ENCODE measurements at regions not wholly inside any gene's neighbourhood (a gene's known extent, or its start where the extent isn't known, plus 50 kb on each side); places are given as distances from the start of the nearest gene placed in this dataset.

DNA sequence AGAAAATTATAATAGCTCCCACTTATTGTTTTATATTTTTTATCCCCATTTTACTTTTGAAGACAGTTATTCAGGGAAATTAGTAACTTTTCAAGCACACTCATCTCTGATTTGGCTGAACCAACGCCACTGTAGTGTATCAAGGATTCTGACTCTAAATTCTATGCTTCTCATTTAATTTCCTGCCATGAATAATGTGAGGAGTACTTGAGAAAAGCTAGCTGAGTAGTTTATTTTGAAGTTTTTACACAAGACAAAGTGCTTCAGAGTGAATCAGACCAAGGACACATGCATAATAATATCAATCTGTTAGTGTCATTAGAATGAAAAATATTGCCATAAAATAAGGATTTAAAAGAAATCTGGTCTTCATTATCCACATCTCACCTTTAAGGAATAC lies 329.9 kb downstream of the SLITRK6 start:
- no peak for DNase-seq (ENCODE audit: low spot score)

DNA sequence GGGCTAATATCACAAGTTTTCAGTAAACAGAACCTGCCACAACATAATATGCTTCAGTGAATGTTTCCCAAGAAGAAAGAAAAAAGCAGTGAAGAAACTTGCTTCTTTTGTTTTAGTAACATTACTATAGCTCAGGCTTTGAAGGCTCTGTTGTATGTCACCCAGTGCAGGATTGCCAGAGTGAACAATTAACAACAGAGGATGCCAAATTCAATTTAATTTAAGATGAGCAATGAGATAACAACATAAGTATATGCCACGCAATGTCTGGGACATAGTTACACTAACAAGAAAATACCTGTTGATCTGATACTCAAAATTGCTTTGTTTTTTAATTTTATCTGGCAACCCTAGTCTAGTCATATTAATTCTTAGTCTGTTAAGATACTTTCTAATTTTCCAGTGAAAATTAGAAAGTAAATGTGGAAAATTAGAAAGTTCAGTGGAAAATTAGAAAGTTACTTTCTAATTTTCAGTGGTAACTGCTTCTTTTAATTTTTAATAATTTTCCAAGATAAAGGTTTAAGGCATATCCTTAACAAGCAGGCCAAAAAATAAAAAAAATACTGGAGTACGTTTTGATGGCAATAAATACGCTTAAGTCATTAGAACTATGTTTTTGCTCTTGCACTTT lies 336.3 kb downstream of the SLITRK6 start:
- DNase-seq (ENCODE audit: low spot score): no peak

DNA sequence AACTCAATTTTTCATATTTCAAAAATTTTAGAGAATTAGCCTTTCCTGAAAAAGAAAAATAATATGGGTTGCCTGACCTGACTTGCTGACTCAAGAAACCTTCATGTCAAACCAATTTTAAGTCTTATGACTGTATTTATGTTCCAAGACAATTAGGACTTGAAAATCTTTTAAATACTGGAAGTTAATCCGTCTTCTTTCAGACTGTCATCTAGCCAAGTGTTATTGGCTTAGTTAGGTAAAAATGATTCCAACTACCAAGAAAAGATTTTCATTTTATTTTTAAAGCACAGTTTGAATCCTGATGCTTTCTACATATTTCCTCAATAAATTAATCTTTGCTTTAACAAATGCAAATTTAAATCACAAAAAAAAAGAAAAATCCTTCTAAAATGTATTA lies 337.6 kb downstream of the SLITRK6 start:
- no peak for DNase-seq (ENCODE audit: low spot score)

DNA sequence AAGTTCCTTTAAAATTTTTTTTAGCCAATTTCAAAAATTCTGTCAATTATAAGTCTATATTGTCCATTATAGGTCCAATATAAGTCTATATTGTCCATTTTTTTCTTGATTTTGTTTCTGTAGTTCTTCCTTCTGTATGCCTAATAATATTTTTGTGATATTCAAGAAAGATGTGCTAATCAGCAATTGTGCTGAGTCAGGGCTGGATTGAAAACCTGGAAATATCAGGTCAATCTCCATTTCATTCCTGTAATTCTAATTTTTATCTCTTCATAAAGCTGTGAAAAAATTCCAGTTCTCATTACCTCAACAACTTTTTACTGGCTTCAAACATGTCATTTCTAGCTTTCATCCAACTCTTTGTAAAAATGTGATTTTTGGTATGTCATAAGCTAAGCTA lies 353.7 kb downstream of the SLITRK6 start:
- no peak for DNase-seq (ENCODE audit: low spot score)

DNA sequence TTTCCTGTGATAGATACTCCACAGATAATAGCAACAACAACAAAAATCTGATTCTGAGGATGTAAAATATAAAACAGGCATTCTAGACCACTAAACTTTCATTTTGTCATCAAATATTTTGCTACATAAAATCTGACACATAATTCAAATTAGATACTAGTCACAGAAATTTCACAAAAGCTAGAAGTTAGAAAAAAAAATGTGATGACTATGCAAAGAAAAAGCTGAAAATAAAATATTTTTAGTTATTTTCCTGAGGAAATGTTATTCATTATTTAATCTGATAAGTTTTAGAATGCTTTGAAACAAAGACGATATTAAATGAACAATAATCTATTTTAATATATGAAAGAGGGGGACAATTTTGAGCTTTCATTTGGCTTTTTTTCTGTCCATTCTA lies 357.2 kb downstream of the SLITRK6 start:
- DNase-seq (ENCODE audit: low spot score): no peak

DNA sequence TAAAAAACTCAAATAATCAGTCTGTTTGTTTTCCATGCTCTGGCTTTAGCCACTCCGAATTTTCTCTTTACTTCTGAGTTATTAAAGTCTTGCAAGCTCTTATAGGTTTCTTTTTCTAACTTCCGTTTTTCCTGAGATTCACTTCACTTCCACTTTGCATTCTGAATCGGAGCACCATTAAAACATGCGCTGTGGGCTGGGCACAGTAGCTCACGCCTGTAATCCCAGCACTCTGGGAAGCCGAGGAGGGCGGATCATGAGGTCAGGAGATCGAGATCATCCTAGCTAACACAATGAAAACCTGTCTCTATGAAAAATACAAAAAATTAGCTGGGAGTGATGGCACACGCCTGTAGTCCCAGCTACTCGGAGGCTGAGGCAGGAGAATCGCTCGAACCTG lies 357.9 kb downstream of the SLITRK6 start:
- DNase-seq (ENCODE audit: low spot score): no peak

DNA sequence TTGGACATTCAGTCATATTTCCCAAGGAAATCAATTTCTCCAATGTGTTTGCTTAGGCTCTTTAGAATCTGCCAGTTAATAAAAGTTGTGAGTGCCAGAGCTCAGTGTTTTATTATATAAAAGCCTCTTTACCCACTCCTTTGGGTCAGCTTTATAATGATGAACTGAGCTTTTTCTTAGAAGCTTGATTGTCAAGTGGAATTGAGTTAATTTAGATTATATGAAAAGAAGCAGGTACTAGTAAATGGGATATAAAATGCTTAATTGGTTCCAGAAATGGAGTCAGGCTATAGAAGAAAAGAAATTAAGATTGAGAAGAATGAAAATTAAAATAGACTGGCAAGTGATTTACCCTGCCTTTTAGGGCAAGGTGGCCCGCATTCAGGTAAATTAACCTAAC lies 363.2 kb downstream of the SLITRK6 start:
- no peak for DNase-seq (ENCODE audit: low spot score)

DNA sequence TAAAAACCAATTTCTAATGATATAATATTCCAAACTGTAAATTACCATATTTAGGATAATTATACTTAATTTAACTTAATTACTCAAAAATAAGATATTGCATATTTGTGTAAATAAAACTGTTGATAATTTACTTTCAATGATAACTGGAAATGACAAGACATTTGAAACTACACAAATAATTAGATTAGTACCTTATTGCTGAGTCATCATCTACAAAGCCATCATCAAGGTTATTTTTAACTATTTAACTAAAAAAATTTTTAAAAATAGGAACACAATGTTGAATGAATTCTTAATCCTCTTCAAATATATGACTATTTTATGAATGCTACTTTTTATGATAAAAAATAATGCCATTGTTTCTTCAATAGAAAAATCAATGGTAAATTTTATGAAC lies 364.3 kb downstream of the SLITRK6 start:
- no peak for DNase-seq (ENCODE audit: low spot score)

DNA sequence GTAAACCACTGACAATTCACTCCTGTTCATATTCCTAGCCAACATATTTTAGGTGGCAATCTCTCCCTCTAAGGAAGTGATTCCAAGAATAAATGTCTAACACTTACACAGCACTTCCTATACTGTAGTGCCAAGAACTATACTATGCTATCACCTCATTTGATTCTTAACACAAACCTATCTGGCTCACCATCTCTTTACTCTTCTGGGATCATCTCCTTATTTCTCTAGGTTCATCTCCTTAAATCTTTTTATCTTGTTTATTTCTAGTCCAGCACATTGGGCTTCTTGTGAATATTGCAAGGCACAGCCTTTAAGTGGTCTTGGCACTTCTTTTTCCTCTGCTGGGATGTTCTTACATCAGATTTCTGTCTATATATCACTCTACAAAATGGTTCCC lies 366.3 kb downstream of the SLITRK6 start:
- DNase-seq (ENCODE audit: low spot score): no peak

DNA sequence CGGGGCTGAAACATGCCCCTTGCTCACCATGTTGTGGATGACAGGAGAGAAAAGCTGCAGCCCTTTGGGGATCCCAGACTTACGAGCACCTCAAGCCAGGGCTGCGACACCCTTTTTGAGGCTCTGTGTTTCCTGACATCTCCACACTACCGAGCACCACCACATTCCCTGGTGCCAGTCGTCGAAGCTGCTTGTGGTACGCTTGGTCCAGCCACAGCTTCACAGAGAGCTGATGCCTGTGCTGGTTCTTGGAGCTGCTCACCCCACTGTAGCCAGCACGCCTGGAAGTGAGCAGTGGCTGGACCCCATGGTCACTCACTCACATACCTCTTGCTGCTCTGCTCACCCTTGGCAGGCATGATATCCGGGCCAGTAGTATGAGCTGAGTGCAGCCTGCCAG lies 367.5 kb downstream of the SLITRK6 start:
- DNase-seq (ENCODE audit: low spot score): no peak

DNA sequence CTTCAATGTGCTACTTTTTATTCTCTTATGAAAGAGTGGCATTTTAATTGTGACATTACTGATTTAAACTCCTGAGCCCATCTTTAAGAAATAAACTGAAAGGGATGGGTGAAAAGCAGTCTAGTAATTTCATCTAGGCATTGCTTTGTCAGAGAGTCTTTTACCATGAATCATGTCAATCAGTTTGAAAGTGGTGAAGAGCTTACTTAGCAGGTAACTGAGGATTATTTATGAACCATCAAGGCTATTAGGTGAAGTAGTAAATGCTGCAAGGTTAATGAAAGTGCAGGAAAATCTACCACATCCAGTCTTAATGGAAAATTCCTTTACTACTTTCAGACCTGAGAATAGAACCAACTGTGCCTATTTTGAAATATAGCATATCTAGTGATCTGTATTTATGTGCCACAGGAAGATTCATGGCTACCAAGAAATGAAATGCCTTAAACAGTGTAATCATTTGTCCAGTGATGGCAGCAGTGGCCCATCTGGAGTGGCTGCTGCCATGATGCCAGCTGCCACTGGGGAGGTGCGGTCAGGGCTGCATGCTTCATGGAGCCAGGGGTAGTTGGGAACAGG lies 368.9 kb downstream of the SLITRK6 start:
- DNase-seq (ENCODE audit: low spot score): no peak

DNA sequence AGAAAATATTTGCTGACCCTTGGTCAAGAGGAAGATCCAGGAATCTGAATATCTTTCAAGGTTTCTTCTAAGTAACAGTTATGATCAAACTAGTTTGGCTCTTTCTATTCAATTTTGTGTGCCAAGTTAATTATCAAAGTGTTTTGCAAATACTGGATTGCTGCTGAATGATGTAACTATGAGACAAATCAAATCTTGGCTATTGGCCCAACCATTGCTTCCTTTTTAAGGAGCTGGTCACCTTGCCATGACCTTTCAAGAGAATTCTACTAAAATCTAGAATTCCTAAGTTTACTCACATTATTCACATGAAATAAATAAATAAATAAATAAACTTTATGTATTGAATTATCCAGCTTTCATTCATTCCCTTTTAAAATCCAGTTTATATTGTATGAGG lies 371.8 kb downstream of the SLITRK6 start:
- no peak for DNase-seq (ENCODE audit: low spot score)

DNA sequence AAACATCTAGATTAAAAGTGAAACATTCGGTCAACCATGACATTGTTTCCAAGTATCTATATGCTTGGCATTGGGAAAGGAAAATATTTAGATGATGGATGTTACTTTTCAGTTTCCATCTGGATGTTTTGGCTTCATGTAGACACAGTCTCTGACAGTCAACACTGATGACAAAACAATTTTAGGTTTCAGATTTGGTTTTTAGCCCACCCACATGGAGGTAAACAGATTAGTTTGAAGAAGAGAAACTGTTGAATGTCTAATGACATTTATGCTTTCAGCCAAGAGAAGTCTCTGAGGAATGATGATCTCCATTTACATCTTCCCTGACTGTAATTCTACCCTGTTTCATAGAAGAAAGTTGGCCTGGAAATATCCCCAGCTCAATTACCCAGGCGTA lies 379.1 kb downstream of the SLITRK6 start:
- no peak for DNase-seq (ENCODE audit: low spot score)

DNA sequence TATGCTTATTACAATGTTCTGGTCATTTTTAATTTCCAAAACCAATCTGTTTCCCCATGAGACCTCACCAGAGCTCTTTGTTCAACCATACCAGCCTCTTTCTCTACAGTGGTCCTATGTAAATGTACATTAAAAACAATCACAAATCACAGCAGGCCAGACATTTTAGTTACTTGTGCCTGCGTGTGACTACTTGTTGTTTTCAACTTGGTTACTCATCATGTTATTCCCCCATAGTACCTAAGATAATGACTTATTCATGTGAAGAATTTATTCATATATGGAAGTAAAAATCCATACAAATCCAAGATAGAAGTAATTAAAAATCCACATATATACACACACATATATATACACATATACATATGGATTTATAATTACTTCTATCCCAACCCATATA lies 379.6 kb downstream of the SLITRK6 start:
- no peak for DNase-seq (ENCODE audit: low spot score)

DNA sequence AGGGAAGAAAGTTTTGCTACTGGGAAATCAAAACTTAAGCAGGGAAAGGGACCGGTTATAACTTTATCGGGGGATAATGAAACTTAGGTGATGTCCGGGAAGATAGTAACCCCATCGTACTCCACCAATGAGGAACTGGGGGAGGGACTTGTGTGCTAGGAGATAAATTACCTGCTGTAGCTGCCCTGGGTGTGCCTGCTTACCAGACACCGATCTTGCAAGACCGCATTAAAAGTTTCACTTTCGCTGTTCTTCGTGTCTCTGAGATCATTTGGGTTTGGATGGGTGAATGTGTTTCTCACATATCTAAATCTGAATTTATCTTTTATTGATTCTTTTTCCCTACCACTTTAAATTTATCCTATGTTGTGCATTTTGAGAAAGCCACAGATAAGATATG lies 381.4 kb downstream of the SLITRK6 start:
- DNase-seq (ENCODE audit: low spot score): no peak

DNA sequence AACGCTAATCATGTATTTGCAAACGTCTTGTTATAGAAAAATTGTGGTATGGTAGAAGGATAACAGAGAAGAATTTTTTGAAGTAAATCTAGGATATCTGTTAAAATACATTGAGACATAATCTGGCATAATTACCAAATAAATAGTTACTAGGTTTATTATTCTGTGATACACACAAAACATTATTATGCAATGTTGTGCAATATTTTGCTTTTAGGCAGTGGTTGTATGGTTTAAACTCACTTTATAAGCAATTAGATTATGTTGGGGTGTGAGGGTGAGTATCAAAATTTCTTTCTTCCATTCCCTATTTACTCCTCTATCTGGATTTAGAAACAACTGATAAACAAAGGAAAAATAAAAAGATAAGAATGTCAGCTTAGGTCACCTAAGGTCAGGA lies 385.6 kb downstream of the SLITRK6 start:
- DNase-seq (ENCODE audit: low spot score): no peak

DNA sequence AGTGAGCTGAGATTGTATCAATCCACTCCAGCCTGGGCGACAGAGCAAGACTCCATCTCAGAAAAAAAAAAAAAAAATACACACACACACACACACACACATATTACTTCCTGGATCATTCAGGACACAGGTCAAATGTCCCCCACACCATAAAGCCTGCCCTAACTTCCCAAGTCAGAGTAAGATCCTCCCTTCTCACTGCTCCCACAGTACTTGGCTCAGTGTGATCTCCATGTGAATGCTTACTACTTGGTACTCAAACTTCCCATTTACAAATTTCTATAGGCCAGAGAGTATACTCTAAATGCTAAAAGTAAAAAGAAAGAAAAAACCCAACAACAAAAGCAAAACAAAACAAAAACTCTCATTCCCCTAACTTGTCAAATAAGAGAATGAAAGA lies 386.8 kb downstream of the SLITRK6 start:
- no peak for DNase-seq (ENCODE audit: low spot score)

DNA sequence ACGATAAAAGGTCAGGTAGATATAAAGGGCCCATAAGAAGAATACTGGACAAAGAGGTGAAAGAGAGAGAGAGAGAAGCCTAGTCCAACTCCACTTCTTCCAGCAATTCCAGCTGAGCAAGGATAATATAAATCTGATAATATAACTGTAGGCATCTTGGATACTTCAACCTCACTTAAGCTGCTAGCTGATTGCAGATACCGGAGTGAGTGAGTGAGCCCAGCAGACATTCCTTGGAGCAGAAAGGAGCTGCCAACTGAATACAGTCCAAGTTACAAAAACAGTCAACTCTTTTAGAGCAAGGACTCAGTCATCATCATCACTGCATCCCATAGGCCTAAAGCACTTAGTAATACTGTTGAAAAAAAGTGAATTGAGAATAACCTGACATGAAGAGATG lies 387.6 kb downstream of the SLITRK6 start:
- DNase-seq (ENCODE audit: low spot score): no peak

DNA sequence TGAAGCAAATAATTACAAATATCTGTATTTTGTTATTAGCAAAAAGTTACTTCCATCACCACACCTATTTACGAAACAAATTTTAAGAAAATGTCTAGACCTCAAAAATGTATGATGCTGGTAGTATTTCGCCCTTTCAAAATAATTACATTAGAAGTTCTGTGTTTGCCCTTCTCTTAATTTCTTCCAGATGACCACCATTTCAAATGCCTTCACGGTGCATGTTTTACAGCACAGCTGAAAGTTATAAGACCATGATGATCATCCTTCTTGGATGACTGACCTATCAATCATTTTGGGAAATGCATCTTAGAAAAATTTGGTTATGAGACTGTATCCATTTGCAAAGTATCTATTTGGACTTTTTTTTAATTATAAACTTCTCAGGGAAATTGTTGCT lies 390.8 kb downstream of the SLITRK6 start:
- DNase-seq (ENCODE audit: low spot score): no peak

DNA sequence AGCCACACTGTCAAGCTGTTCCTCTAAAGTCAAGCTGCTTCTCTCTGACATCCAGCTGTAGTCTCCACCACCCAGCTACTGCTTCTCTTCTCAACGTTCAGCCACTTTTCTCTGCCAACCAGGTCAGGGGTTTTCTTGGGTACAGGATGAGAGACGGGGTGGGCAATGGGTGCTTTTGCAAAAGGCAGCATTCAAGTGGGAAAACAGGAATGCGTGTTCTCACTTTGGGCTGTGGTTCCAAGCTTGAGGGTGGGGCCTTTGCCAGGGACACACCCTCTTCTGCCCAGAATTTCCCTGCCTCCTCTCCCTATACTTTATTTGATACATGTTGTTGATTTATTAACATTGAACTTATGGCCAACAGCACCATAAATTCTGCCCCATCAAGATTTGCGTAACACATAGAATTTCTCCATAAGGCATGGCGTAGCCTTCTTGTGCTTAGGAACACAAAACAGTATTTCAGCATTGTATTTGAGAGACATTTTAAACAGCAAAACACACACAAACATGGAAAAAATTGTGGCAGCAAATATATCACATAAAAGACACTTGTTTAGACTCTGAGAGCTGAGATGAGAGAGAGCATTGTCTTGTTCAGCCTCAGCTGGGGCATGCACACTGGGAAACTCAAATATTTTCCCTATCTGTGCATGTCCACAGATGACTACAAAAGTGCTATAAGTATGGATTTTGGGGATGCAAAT lies 392.8 kb downstream of the SLITRK6 start:
- DNase-seq (ENCODE audit: low spot score): no peak

DNA sequence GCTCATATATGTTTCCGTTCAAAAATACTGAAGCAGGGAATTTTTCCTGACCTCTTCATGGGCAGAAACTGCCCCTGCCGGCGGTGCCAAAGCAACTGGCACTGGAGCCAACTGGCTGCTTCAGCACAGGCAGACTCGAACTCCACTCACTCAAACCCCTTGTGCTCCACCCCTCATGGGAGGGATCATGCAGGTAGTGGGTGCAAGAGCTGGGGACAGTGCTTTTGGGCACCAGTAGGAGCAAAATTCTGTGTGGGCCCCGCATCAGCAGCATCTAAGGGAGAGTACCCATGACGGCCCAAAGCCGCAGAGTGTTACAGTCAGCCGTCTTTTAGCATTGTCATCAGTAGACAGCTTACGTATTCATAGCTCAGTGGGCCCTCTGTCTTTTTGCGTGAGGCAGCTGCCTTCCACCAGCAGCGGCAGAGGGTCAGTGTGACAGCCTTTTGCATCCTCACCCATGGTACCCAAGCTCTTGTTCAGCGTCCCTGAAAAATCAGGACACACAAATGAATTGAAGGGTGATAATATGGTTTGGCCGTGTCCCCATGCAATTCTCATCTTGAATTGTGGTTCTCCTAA lies 393.8 kb downstream of the SLITRK6 start:
- no peak for DNase-seq (ENCODE audit: low spot score)

DNA sequence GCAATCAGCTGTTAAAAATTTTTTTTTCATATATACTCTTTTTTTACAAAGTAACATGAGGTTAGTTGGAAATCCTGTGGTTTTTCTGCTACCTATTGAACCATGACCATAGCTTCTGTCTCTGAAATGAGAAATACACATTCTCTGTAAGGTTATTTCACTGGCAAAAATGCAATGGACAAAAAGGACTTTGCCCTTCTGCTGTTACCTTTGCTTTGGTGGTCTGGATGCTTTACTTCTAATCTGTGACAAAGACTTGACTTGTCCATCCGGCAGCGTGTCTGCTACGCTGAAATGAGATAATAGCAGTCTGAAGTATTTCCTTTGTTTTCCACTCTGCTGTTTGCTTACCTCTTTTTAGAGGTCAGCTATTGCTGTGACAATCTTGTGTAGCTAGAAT lies 412.8 kb downstream of the SLITRK6 start:
- no peak for DNase-seq (ENCODE audit: low spot score)

DNA sequence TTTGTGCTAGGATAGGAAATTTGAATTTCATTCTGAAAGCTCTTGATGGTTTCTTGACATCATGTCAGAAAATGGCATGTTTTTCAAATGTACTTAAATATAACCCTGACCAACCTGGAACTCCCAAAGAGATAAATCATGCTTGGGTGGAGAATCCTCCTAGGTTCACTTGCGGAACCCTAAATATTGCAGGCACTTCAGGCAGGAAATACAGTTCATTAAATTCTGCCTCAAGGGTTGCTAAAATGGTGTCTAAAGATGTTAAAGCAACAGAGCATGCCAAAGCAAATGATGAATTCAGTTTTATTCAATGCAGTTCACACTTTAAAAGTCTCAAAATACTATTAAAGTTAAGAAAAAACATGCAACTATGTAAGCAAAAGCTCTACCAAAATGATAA lies 415.9 kb downstream of the SLITRK6 start:
- DNase-seq (ENCODE audit: low spot score): no peak

DNA sequence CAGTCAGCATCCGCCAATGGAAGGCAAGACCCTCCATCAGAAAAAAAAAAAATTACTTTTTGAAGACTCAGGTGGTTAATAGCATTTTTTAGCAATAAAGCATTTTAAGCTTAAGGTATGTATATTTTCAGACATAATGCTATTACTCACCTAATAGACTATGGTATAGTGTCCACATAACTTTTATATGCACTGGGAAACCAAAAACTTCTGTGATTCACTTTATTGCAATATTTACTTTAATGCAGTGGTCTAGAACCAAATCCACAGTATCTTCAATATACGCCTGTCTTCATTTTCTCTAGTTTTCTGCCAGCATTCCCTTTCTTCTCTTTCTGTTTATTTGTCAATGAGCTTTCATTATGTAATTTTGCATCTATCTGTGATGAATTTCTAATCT lies 418.1 kb downstream of the SLITRK6 start:
- DNase-seq (ENCODE audit: low spot score): no peak

Measured in HuH-7.5 (cell line).